LNCaP clone FGC (cell line): ENCODE measurements at regions not wholly inside any gene's neighbourhood (a gene's known extent, or its start where the extent isn't known, plus 50 kb on each side); places are given as distances from the start of the nearest gene placed in this dataset.

Experiments
- DNase-seq: peaks from one replicate; pipeline ENCODE4 v3.0.0-alpha.2; 2011; ENCODE audit warnings: low read depth
- H3K4me3 ChIP-seq: 2 replicates; pipeline ENCODE4 v1.5.1; 2011; ENCODE audit warnings: mild to moderate bottlenecking, low read depth, low read length, control low read depth
- CTCF ChIP-seq: IDR thresholded peaks from 2 replicates; pipeline ENCODE4 v1.5.1; 2012; ENCODE audit warnings: mild to moderate bottlenecking; ENCODE audit not compliant: control insufficient read depth, insufficient read depth; ENCODE audit errors: extremely low read depth

GRCh38 chr9:86854898-86855523, 92.3 kb downstream of the GAS1 start:
- no peak overlapping the region for H3K4me3 ChIP-seq
- no peak for TF ChIP-seq CTCF
- DNase-seq, result peak; percentile 37

GRCh38 chr9:86846656-86847055, 100.7 kb downstream of the GAS1 start:
- no peak for TF ChIP-seq CTCF
- no peak for DNase-seq
- no peak overlapping the region for H3K4me3 ChIP-seq

GRCh38 chr9:86843206-86843605, 104.1 kb downstream of the GAS1 start:
- H3K4me3 ChIP-seq, result no peak overlapping the region
- TF ChIP-seq CTCF, result no peak
- no peak for DNase-seq

- no peak for TF ChIP-seq CTCF
- DNase-seq, result no peak
- H3K4me3 ChIP-seq, result no peak overlapping the region
Measured at GRCh38 chr9:86842573-86842972, 104.7 kb downstream of the GAS1 start.

- DNase-seq, result no peak
- no peak for TF ChIP-seq CTCF
- no peak overlapping the region for H3K4me3 ChIP-seq
Measured at GRCh38 chr9:86839522-86839921, 107.8 kb downstream of the GAS1 start.

- no peak for DNase-seq
- H3K4me3 ChIP-seq, result no peak overlapping the region
- no peak for TF ChIP-seq CTCF
Measured at GRCh38 chr9:86838519-86839497, 108.5 kb downstream of the GAS1 start.
